ENCODE measurements at regions not wholly inside any gene's neighbourhood (a gene's known extent, or its start where the extent isn't known, plus 50 kb on each side); places are given as distances from the start of the nearest gene placed in this dataset.
"Not testable (repeated sequence)": the region's sequence is repeated elsewhere in the genome, so short reads cannot be mapped to it uniquely, and the experiment has no call there.

- DNase-seq = no peak
Observed at GRCh38 chr5:91315701-91316100, 67.4 kb downstream of the ARRDC3 start.

- DNase-seq = peak; percentile 82
Observed at GRCh38 chr5:91313757-91314673, 69.1 kb downstream of the ARRDC3 start.

DNA sequence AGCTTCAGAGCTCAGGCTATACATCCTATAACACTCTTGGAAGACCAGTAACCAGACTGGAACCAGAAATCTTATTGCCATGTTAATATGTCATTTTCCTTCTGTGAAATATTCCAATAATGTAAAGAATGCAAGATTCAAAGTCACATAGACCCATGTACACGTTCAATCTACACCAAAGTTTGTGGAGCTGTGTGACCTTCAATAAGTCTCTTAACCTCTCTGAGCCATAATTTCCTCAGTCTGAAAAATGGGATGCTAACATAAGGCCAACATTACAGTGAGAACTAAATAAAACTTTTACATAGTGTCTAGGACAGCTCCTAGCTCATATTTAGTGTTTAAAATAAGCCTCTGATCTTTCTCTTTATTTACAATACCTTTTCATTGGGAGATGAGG is 70.4 kb downstream of the ARRDC3 start:
- no peak for DNase-seq

DNA sequence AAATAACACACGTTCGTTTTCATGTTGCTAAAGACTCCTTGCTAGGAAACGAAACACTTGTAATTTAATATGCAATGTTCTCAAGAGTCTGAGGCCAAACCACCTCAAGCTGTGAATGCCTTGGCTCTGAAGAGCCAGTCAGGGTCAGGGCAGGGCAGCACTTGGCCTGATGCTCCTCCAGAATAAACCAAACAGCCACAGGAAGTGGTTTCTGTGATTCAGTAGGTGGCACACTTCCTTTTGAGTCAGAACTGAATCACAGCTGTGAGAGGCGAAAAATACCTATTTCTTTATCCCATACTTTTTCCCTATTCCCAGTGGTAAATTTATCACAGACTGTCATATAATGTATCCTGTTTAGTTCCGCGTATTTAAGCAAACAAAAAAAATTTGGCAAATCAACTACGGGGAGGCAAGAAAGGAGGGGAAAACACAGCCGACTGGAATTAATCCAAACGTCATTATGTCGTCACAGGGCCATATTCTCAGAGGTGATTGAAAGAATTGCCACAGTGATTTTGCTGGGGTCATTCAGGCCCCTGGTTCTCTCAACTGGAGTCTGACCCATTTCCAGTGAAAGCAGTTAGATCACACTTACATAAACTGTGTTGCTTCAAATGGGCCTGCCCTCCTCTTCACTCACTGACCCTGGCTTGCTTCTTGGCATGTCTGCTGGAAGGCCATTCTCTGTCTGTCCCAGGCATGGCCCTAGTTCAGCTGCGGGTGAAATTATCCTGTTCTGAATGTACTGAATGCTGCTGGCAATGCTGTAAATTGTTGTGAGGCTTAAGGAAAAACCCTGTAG is 71.2 kb downstream of the ARRDC3 start:
- DNase-seq = peak; percentile 35

GRCh38 chr5:91311168-91311696 is 71.9 kb downstream of the ARRDC3 start:
- DNase-seq = no peak

DNA sequence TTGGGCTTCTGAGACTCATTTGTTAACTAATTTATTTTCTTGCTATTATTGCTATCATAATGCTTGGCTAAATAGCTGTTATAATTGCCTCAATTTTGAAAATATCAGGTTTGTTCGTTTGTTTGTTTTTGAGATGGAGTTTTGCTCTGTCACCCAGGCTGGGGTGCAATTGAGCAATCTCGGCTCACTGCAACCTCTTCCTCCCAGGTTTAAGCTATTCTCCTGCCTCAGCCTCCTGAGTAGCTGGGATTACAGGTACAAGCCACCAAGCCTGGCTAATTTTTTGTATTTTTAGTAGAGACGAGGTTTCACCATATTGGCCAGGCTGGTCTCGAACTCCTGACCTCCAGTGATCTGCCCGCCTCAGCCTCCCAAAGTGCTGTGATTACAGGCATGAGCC is 75.0 kb downstream of the ARRDC3 start:
- not testable (repeated sequence) for DNase-seq

DNA sequence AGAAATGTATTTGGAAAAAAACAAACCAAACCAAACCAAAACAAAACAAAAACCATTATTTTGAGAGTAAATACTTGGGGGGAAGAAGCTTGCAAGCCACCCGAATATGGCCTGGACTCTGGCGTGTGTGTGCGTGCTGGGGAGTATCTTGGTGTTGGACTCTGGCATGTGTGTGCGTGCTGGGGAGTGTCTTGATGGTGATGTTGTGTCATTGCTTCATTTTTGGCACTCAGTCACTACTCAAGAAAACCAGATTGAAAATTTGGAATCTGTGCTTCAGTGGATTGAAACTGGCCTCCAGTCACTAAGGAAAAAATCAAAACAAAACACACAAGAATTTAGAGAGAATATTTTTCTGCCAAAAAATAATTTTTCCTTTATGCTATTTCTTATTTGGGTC is 76.1 kb downstream of the ARRDC3 start:
- no peak for DNase-seq

GRCh38 chr5:91306497-91306896 is 76.6 kb downstream of the ARRDC3 start:
- no peak for DNase-seq

DNA sequence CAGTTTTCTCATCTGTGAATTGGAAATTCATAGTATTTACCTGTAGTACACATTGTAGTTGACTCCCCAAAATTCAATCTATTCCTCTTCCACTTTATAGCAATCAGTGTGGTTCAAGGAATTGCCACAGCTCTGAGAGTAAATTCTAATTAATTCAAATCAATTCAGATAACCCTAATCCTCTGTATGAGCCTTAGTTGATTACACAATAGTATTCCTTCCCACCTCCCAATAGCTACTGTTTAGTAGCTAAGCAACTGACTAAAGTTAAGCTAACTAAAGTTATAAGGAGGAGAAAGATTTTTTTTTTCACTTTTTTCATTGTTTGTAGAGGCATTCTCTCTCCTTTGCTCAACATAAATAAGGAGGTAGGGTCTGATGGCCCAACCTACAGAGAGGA is 77.5 kb downstream of the ARRDC3 start:
- DNase-seq = no peak

- DNase-seq = not testable (repeated sequence)
Observed at GRCh38 chr5:91304015-91304414, 79.1 kb downstream of the ARRDC3 start.

DNA sequence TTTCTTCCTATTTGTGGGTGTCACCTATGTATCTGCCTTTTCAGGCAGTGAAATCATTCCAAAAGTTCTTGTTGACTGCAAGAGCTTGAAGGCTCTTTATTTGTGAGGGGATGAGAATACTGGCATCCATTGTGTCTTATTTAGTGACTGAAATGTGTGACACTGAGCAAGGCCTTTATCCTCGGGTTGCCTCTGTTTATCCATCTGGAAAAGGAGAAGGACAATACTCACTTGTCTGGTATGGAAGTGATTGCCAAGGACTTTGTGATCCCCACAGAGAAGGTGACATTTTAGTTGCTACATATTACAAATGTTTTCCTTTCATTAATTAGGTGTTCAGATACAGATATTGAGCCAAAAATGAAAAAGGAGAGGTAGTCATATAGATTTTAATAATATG is 80.2 kb downstream of the ARRDC3 start:
- DNase-seq = no peak

- DNase-seq = no peak
Observed at GRCh38 chr5:91302305-91302704, 80.8 kb downstream of the ARRDC3 start.

DNA sequence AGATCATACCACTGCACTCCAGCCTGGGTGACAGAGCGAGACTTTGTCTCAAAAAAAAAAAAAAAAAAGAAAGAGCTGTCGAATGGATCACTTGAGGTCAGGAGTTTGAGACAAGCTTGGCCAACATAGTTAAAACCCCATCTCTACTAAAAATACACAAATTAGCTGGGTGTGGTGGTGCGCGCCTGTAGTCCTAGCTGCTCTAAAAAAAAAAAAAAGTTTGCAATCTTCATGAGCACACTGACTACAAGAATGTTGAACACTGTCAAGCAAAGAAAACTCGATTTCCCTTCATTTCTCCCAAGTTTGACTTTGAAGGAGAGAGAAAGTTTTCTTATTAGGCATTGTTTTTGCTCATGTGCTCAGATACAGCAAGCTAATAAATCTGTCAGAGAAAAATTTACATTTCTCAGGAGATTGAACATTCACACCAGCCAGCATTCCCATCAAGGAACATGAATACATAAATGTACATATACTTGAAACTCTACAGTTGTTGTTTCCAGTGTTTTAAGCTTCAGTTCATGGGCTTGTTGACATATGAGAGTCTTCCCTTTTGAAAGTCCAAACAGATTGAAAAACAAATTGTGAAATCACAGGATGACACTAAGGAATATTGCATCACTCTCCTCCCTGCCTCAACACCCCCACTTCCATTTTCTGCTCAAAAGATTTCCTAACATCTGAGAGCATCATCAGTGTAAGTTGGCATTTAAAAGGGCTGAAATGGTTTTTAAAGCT is 81.8 kb downstream of the ARRDC3 start:
- no peak for DNase-seq

- DNase-seq = no peak
Observed at GRCh38 chr5:91297994-91298393, 85.1 kb downstream of the ARRDC3 start.

GRCh38 chr5:91296674-91297143 is 86.4 kb downstream of the ARRDC3 start:
- DNase-seq = no peak

DNA sequence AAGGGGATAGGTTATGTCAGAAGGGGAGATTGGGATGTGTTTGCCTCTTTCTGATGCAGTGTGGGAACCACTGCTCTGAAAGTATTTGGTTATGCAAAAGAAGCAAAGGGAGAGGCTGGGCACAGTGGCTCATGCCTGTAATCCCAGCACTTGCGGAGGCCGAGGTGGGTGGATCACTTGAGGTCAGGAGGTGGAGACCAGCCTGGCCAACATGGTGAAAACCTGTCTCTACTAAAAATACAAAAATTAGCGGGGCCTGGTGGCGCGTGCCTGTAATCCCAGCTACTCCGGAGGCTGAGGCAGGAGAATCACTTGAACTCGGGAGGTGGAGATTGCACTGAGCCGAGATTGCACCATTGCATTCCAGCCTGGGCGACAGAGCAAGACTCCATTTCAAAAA is 87.0 kb downstream of the ARRDC3 start:
- not testable (repeated sequence) for DNase-seq

DNA sequence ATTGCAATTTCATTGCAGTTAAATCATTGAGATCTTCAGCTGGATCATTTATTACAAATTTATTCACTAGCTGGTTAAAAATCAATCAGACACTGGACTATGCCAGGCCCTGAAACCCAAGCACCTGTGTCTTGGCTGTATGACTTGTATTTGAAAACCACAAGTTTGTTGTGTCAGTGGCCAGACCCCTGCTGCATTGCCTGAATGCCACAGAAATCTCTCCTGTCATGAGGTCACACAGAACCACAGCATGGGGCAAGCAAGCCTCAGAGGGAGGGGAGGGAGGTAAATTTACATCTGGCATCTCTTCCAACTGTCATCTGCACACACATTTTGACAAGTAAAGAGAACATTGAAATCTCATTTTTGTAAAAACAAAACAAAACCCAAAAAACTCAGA is 90.0 kb downstream of the ARRDC3 start:
- DNase-seq = no peak

GRCh38 chr5:91291628-91292569 is 91.2 kb downstream of the ARRDC3 start:
- DNase-seq = no peak

DNA sequence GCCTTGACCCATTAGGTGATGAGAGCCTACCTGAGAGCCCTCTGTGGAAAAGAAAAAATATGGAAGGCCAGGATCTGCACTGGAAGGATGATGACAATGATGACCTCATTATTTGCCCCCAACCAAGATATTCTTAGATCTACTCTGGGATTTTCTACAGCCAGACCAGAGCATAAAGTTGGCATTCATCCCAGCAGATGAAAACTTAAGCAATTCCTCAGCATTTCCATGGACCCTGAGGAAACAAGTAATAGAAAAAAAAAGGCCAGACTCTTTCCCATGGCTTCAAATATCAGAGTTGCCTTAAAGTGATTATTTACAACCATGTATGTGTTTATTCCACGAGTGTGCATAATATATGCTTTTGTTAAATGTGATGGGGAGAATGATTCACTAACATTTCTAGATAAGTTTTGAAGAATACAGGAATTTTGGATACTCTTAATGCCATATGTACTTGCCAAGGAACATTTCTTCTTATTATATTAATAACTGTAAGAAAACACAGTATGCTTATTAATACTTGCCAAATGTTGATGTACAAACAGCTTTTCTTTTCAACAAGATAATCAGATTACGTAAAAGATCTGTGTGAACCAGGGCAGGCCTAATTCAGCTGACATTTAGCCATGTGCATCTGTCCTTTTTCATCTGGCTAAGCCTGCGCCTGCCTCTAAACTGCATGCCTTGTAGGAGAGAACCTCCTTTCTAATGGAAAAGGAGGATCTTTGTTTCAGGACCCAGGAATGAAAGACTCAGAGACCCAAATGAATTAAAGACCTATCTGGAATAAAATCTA is 94.8 kb downstream of the ARRDC3 start:
- DNase-seq = no peak

DNA sequence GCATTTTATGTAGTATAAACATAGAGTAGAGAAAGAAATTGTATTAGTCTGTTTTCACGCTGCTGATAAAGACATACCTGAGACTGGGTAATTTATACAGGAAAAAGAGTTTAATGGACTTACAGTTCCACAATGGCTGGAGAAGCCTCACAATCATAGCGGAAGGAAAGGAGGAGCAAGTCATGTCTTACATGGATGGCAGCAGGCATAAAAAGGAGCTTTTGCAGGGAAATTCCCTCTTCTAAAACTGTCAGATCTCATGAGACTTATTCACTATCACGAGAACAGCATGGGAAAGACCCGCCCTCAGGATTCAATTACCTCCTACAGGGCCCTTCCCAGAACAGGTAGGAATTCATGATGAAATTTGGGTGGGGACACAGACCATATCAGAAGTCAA is 98.1 kb downstream of the ARRDC3 start:
- DNase-seq = not testable (repeated sequence)

DNA sequence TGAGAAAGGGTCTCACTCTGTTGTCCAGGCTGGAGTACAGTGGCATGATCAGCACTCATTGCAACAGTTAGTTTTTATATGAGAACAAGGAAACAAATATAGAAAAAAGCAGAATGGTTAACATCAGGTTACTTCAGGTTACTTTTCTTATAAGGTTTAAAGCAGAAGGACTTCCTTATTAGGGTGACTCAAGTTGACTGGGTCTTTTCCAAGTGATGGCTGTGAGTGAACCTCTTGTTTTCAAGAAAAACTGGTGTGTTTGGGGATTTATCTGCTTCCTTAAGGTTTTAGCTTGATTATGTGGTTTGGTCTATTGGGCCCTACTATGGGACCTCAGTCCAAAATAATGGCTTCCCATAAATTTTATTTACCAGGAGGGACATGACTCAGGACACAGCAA is 99.2 kb downstream of the ARRDC3 start:
- no peak for DNase-seq

All from DMS153 (cell line).